Stimulated activated CD8-positive, alpha-beta memory T cell treated with anti-CD3 and anti-CD28 coated beads, Interleukin-7, amount 100 ng/mL, for 1 hour (primary cell): ENCODE measurements at regions not wholly inside any gene's neighbourhood (a gene's known extent, or its start where the extent isn't known, plus 50 kb on each side); places are given as distances from the start of the nearest gene placed in this dataset.

ENCODE experiments used
- DNase-seq, 2 donors: peaks; one replicate each; pipeline ENCODE4 v3.0.0-alpha.2; 2020; ENCODE audit warnings: low read depth in 2 of 2

DNA sequence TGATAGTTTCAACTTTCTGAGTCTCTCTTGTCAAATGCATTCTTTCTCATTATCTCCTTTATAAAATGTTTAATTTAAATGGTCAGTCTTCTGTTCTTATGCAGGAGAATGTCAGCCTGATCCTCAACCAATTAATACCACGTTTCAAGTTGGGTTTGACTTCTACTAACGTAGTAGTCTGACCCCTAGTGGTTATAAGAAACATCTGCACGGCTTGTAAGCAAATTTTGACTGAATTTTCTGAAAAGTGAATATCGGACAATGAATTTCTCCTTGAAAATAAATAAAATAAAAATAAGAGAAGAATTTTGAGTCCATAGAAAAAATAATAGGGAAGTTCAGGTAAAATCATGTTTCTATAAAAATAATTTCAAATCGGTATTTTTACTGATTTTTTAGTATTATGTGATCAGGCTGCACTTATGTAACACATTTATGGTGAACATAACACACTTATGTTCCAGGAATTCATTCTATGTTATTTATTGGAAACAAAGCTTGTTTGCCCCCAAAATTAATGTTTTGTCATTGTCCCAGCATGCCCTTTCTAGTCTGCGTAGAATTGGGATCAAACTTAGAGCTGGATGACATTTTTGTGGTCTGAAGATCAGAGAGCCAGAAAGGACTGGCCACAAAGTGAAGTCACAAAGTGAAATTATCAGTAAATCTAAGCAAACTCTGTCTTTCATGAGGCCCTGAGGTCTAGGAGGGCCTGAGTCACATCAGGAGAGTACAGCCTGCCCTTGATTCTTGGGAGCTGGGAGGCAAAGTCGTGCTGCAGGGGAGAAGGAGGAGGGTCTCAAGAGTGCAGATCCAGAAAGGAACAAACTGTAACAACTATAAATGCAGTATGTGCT, 101.2 kb upstream of the STXBP6 start:
- DNase-seq, result no peak

DNA sequence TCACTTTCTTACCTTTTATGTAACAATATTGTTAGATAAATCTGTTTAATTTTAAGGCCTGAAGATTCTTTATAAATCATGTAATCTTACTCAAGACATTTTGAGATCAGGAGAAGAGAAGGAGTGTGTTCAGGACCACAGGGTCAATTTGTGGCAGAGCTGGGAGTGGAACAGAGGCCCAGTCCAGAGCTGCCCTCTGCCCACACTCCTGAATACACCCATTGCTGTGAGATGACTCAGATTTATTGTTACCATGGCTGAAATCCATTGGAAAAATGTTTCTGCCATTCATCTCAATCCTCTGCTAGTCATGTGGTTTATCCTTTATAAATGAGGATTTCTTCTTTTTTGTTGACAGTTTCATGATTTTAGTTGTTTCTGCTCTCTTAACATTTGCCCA, 100.5 kb upstream of the STXBP6 start:
- no peak for DNase-seq

DNA sequence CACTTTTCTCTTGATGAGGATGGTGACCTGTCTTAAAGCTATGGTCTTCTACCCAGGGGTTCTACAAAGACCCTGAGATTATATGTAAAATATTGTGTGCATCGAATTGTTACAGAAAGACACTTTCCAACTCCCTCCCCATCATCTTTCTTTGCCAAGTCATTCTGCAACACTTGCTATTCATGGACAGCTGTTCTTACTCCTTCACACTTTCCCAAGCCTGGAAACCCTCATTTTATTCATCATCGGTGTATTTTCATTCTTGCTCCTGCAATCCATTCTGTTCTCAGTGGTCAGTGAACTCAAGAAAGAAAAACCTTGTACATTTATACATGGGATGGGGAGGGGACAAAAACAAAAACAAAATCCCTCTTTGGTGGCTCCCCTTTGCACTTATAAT, 90.5 kb upstream of the STXBP6 start:
- no peak for DNase-seq

DNA sequence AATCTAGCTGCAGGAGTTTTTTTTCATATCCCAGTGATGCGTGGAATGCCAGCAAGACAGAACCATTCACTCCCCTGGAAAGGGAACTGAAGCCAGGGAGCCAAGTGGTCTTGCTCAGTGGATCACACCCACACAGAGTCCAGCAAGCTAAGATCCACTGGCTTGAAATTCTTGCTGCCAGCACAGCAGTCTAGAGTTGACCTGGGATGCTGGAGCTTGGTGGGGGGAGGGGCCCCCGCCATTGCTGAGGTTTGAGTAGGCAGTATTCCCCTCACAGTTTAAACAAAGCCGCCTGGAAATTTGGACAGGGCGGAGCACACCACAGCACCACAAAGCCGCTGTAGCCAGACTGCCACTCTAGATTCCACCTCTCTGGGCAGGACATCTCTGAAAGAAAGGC, 86.9 kb upstream of the STXBP6 start:
- DNase-seq, result no peak

DNA sequence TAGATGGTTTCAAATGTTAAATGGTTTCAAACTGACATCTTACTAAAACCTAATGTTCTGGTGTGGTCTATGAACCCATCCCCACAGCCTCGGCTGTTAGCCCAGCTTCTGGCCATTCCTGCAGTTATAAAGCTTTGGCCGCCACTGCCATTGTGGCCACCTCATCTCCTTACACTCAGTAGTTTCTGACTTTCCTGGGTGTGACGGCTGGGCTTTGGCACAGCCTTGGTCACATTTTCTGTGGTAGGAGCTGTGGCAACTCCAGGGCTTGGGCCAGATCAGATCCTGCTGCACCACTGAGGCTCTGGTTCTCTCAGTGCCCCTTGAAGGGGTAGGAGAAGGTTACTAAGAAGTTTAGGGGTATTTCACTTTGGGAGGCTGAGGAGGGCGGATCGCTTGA, 84.2 kb upstream of the STXBP6 start:
- DNase-seq, result no peak

DNA sequence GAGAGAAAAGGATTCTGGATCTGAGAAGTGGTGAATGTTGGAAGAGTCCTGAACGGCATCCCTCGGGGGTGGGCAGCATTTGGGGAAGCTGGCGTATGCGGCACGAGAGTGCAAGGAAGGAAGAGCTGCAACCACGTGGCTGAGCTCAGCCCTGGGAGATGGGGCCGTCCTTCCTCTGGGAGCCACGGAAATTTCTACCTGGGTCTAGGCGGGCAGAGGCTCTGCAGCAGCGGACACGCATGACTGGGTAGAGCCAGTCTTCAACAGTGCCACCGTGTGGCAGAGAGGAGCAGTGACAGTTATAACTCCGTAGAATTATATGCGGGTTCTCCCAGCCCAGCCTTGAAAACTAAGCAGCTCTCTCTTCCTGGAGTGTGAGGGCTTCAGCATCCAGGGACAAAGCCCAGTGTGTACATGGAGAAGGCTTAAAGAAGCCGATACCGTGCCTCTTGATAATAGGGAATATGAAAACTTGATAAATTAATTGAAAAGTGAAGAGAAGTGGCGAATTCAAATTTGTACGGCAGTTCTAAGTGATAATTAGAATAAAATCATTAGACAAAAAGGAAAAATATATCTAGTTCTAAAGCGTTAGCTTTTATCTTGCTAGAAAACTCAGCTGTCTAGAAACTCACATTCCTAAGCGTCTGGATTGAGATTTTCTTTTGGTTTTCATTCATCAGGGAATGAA, 82.9 kb upstream of the STXBP6 start:
- DNase-seq, result peak; percentile 5 to 16

DNA sequence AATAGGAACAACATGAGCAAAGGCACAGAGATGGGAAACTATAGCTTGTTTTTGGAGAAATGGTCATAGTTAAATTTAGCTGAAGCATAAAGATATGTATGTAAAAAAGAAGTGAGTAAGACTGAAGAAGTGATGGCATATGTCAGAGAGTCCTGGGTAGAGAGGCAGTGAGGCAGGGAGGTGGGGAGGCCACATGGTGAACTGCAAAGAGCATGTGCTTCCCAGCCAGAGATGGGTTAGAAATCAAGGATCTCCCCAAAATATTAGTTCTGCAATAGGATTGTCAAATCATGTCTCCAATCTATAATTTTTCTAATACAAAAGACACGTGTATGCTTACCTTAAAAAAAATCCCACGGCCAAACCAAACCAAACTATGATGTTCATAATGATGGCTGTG, 82.1 kb upstream of the STXBP6 start:
- DNase-seq, result no peak

DNA sequence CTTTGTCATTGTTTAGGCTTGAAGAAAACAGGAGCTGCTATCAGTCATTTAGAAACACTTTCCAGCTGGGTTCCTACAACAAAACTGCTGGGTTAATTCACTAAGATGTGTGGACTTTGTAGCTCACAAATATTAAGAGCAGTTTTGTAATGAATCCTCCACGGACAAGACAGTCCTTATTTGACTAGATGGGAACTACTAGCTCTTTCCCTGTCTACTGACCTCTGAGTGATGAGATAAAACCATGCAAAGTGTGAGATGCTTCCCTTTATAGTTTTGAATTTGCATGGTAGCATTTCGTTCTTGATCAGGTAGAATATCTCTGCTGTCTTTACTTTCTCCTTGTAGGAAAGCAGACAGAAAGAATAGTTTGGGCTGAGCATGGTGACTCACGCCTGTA, 72.9 kb upstream of the STXBP6 start:
- no peak for DNase-seq

DNA sequence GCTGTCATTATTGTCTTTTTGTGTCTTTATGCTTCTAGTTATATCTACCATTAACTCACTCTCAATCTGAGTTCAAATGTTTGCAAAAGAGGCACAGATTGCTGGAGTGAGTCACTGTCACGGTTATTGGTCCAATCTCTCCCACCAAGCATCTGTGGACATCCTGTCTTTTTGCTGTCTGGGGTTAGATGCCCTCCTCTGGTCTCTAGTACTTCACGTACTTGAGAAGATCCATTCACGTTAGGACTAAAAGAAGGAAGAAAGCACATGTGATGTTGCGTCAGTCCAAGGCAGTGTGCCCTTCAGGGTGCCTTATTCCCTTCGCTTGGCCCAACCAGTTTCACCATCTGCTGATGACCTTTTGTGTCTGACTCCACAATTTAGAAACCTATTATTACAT, 72.3 kb upstream of the STXBP6 start:
- DNase-seq, result no peak

DNA sequence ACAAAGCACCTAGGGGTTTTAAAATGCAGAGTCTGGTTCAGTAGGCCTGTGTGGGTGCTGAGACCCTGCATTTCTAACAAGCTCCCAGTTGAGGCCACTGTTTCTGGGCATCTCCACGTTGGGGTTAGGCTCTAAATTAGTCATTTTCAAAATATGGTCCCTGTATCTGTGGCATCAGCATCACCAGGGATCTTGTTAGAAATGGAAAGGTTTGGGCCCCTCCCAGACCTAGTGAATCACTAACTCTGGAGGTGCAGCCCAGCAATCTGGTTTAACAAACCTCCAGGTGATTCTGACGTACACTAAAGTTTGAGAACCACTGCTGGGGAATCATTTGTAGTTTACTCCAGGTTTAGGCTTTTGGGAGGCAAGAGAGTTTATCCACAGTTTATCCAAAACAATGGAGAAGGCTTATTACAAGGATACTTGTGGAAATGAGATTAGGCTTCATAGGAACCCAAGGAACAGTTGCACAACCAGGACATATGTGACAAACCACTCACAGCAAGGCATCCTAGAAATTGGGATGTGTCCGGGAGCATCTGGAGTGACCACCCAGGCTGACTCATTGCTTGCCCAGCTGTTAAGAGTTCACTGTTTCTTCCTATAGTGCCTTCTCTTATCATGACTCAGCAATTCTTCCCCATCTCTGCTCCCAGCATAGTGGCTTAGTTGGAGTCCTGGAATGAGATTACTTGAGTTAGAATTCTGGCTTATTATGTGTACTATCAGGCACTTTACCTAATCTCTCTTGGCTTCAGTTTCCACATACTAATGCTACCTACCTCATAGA, 71.6 kb upstream of the STXBP6 start:
- no peak for DNase-seq

DNA sequence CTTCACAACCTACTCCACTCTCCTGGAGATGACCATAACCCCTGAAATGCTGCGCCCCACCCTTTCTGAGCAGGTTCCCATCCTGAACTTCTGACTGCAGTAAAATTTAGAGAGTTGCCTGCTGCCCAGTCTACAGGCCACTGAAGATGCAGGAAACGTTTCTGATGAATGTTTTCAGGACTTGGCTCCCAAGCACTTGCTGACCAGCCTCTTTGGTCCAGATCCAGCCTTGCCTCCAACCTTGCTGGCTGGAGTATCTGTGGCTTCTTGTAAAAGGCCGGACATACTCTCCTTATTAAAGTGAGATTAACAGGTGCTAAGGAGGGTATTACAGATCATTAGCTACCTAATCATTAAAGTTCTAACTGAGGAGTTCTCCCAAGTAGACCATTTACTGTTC, 70.3 kb upstream of the STXBP6 start:
- no peak for DNase-seq

DNA sequence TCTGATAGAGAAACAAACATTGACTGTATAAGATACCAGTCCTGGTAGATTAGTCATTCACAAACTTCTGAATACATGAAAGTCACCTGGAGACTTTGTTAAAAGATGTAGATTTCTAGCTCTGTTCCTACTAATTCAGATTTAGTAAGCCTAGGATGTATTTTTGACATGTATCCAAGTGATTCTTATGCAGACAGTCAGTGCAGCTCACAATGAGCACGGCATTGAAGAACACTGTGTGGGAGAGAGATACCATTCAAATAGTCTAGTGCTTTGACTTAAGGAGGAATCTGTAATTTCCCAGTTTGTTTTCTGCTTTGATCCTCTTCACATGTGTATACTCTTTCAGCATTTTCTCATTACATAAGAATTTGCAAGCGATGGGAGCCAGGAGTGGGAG, 68.7 kb upstream of the STXBP6 start:
- no peak for DNase-seq

DNA sequence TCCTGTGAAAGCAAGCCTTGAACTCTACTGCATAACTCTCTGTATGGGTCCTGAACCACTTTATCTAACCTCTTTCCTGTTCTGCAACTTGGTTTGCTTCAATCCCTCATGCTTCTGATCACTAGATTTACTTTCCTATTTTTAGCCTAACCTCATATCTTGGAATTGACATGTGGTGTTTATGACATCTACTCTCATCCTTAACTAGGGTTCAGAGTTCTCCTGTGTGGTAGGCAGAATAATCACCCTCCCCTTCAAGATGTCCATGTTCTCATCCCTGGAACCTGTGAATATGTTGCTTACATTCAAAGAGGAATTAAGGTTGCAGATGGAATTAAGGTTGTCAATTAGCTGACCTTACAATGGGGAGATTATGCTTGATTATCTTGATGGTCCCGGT, 67.4 kb upstream of the STXBP6 start:
- no peak for DNase-seq

DNA sequence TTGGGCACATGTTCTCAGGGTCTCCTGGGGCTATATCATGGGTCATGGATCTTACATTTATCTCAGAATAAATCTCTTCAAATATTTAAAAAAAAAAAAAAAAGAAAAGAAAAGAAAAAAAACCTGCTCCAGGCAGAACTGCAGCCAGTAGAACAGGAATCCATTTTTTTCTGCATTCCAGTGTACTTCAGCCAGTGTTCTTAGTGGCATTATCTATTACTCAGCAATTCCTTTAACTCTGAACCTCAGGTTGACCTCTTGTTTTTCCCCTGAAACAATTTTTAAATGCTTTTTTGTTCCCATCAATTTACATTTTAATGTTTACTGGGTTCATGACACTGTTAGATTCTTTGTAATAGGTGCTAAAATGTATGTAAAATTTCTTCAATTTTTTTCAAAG, 66.7 kb upstream of the STXBP6 start:
- no peak for DNase-seq

DNA sequence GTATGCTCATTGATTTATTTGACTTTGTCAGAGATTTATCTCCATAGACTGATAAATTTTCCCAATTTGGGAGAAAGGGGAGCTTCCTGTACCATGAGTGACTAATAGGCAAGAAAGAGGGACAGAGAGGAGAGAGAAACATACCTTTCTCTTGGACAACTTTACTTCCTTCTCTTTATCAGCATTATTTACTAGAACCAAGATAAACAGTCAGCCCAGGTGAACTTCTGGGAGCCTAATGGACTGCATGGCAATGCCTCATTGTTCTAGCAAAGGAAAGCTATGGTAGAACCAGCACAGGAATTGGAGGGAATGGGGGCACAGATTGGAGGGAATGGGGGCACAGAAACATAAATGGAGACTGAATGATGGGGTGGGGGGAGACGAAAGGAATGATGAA, 63.4 kb upstream of the STXBP6 start:
- DNase-seq, result no peak

DNA sequence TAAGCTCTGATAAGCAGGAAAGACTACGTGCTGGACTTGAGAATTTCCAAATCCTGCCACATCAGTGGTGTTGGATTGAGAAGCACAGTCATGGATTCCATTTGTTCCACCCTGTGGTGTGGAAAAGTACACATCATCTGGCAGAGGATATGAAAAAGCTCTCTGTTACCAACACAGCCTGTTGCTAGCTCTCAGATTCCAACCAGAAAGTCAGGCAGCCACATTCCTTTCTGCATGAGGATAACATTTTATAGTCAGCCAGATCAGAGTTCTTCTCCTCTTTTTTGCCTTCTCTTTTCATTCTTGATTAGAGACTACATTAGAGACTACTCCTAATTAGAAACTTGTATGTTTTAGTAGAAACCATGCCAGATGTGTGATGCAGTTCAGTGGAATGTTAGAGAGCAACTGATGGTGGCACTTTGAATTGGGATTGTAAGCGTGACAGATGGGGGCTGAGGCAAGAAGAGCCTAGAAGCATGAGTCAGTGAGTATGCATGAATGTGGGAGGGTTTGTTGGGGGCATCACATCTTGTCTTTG, 61.2 kb upstream of the STXBP6 start:
- DNase-seq, result no peak

DNA sequence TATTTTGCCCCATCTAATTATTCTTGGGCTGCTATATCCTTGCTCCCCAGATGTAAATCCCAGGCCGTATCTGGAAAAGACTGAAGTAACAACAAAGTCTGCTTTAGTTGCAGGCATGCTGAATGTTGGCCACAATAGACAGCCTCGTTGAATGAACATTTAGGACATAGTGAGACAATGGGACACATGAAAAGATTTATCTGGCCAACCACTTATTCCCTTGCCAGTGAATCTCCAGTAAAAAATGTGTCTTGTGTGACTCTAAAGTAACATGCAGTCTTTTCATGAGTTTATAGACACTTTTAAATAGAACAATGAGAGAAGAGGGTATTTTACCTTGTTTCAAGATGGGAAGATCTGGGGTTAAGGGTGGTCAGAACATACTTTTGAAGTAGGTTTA, 60.2 kb upstream of the STXBP6 start:
- no peak for DNase-seq

DNA sequence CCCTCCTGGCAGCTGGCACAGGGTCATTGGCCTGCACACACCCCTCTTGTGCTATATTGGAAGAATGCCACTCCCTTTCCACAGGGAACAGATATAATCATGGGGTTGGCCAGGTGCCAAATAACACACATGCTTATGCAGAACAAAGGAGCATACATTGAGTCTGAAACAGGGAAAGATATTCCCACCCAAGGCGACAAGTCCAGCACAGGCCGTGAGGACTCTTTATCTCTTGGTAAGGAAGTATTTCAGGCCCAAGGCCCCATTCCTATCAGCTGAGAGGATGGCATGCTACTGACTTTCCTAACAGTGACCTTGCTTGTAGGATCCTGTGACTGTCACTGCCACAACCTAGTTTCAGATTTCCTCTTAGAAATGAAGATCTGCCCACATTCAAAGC, 59.0 kb upstream of the STXBP6 start:
- no peak for DNase-seq

DNA sequence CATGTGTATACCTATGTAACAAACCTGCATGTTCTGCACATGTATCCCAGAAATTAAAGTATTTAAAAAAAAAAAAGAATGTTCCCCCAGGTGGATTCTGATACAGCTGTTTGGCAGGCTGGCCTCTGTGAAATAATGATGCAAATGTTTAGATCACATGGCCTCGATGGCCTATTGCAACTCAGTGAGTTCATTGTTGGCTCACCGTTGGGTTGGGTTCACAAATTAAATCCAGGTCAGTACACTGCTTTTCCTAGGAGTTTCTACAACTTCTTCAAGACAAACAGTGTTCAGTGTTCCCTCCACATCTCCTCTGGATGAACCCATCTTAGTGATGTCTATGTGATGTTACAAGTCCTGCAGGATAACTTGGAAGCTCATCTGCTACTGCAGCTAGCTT, 58.3 kb upstream of the STXBP6 start:
- no peak for DNase-seq

DNA sequence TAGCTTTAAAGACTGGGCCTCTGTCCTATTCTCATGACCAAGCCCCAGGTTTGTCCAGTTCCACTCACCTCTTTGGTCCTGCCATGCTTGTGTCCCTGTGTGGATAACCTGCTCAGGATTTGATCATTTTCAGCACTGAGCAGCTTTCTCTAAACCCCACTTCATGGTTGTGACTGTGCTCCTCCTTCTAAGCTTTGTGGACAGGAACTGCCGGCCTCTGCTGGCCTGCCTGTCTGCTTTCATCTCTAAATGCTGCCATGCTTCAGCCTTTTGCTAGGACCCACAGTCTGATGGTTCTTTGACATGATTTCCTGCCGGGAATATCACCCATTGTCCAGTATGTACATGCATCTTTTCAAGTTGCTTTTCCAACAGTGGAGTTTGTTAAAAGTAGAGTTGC, 53.9 kb upstream of the STXBP6 start:
- DNase-seq, result no peak

DNA sequence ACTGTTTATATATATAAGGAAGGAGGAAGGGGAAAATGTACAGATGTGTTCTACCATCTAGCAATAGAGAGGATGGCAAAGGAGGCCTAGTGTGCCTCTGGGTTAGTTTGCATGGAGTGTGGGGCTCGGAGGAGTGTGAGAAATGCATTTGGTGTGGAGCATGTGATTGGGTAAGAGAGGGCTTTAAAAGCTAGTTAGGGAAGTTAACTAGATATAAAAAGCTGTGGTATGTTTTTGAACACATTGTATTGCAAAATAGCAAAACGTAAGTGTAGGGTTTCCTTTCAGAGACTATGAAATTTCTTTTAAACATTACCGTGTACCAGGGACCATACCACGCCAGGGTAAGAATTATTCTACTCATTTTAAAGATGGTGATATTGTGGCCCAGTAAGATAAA, 53.3 kb upstream of the STXBP6 start:
- DNase-seq, result no peak

DNA sequence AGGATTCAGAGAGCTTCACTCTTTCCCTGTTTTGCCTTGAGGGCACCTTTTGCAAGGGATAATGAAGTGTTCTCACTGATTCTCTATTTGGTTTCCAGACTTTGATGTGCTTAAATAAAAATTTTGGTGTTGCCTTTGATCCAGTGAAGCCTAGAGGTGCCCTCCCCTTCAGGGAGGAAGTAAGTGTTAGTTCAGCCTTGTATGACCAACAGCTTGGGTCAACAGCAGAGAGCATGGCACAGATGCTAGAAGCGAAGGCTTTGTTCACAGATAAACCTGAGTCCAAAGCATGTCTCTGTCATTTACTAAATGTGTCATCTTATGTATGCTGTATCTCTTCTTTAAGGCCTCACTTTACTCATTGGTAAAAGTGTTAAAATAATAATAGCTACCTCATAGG, 52.8 kb upstream of the STXBP6 start:
- no peak for DNase-seq

DNA sequence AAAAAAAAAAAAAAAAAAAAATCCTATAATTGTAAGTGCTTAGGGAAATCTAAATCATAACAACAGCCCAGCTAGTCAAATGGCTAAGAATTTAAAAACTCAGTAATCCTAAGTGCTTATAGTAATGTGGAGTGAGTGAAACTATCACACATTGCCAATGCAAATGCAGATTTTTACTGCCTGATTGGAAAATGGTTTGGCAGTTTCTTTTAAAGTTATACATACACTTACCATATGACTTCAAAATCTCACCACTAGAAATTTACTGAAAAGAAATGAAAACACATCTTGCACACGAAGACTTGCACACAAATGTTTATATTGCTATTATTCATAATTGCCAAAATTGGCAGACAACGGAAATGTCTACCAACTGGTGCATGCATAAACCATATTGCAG, 51.3 kb upstream of the STXBP6 start:
- no peak for DNase-seq
